Lower leg skin (tissue), 3 donors: ENCODE measurements at regions not wholly inside any gene's neighbourhood (a gene's known extent, or its start where the extent isn't known, plus 50 kb on each side); places are given as distances from the start of the nearest gene placed in this dataset.

Experiments
- CTCF ChIP-seq, 3 donors: fragments of 450-650 bp; IDR thresholded peaks; one replicate each; pipeline ENCODE4 v1.5.1; 2016; ENCODE audit warnings: antibody characterized with exemption in 3 of 3, mild to moderate bottlenecking in 3 of 3, moderate library complexity in 2 of 3
- POLR2A ChIP-seq, 2 donors: fragments of 450-650 bp; IDR thresholded peaks; one replicate each; pipeline ENCODE4 v1.6.1; 2016 to 2017; ENCODE audit warnings: antibody characterized with exemption in 2 of 2, mild to moderate bottlenecking in 1 of 2, moderate library complexity in 1 of 2

DNA sequence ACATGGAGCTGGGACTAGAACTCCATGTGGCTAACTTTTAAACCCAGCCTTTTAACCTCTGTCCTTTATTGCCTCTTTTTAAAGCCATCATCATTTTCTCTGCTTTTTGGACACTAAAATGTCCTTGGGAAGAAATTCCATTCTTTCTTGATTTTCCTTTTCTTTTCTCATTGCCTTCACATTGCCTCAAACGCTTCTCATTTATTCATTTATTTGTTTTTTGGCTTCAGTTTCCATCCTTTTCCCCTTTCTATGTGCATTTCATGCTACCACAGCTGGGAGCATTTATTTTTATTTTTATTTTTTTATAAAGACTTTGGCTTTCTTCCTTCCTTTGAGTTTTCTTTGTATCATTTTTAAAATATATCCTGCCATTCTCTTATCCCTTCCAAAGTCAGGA is 212.2 kb downstream of the DACT1 start:
- no peak for TF ChIP-seq CTCF (IDR thresholded peaks at IDR 0.05)
- no peak for TF ChIP-seq POLR2A (IDR thresholded peaks at IDR 0.05)
